ENCODE measurements at regions not wholly inside any gene's neighbourhood (a gene's known extent, or its start where the extent isn't known, plus 50 kb on each side); places are given as distances from the start of the nearest gene placed in this dataset.

DNA sequence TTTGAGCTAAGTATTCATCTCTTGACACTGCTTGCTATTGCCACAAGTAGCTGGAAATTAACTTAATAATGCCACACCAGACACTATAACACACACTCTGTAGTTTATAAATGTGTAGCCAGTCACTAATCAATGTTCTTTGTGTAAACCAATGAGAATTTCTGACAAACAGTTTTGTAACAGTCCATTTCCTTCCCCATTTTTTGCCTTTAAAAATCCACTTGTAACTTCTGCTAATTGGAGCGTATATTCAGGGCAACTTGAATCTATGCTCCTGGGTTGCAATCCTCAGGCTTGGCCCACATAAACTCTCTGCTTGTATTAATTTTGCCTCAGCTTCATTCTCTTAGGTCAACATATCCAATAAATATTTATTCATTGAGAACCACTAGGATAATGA, 125.0 kb upstream of the DHRS4 start:
- Histone ChIP-seq H4K20me1 (ENCODE audit: control insufficient read depth, insufficient read depth, insufficient read length) (no peaks in the 10 kb centered on the region), H4K8ac (replicated peaks; ENCODE audit: insufficient read length, low read depth, low read length) (no peak overlapping the region), H3K4me1 (ENCODE audit: insufficient read depth, low read length) (no peaks in the 10 kb centered on the region), H2AK5ac (ENCODE audit: insufficient read length, low read length) (no peak overlapping the region), H2BK5ac (ENCODE audit: insufficient read length, low read length) (no peak overlapping the region), H3K79me2 (ENCODE audit: insufficient read depth, low read length) (no peaks in the 10 kb centered on the region), H3K27me3 (ENCODE audit: insufficient read depth, low read length) (no peaks in the 10 kb centered on the region), H2BK20ac (ENCODE audit: low read depth, low read length, poor library complexity, severe bottlenecking) (no peak overlapping the region), H3K4ac (ENCODE audit: low read depth, low read length) (no peak overlapping the region), H4K91ac (ENCODE audit: insufficient read length, low read depth, low read length) (no peak overlapping the region), H3K18ac (ENCODE audit: insufficient read length, low read depth, low read length) (no peak overlapping the region), H3K9ac (ENCODE audit: extremely low read depth, insufficient read length, low read length) (no peak overlapping the region), H3K14ac (ENCODE audit: insufficient read depth, low read length) (no peak overlapping the region), H3T11ph (ENCODE audit: low read length) (no peak overlapping the region), H2BK120ac (ENCODE audit: low read depth, low read length, poor library complexity, severe bottlenecking) (no peak overlapping the region), H3K79me1 (ENCODE audit: insufficient read depth, low read depth, low read length, poor library complexity, severe bottlenecking) (no peaks in the 10 kb centered on the region), H3K27ac (ENCODE audit: insufficient read length, low read depth, low read length) (no peak overlapping the region), H2BK15ac (ENCODE audit: low read depth, low read length) (no peak overlapping the region), H2AFZ (ENCODE audit: low read length) (no peak overlapping the region), H3K56ac (ENCODE audit: insufficient read length, low read depth, low read length) (no peak overlapping the region), H3K23ac (ENCODE audit: insufficient read length, low read depth, low read length) (no peak overlapping the region), H3K23me2 (ENCODE audit: insufficient read length, low read depth, low read length, poor library complexity, severe bottlenecking) (no peaks in the 10 kb centered on the region), H3K9me3 (ENCODE audit: control insufficient read depth, low read depth, low read length) (peaks cover 36% of the 10 kb centered on the region), H3K4me2 (ENCODE audit: insufficient read depth, insufficient read length, low read length) (no peak overlapping the region), H2BK12ac (ENCODE audit: insufficient read length, low read depth, low read length) (no peak overlapping the region), H4K5ac (ENCODE audit: insufficient read length, low read depth, low read length) (no peak overlapping the region)
- no CpG with 5 or more reads among the region's 1 CpG for WGBS (ENCODE audit: extremely low coverage, insufficient read length, low lambda C conversion rate)
- peaks cover 0 to 23% (median 3%) of the 10 kb centered on the region in 3 experiments; a peak in 3 of 7 replicates for H3K36me3 Mint-ChIP-seq (ENCODE audit: insufficient read depth in 1 of 3, low read depth in 3 of 3)
- TF ChIP-seq, protein P1, sequence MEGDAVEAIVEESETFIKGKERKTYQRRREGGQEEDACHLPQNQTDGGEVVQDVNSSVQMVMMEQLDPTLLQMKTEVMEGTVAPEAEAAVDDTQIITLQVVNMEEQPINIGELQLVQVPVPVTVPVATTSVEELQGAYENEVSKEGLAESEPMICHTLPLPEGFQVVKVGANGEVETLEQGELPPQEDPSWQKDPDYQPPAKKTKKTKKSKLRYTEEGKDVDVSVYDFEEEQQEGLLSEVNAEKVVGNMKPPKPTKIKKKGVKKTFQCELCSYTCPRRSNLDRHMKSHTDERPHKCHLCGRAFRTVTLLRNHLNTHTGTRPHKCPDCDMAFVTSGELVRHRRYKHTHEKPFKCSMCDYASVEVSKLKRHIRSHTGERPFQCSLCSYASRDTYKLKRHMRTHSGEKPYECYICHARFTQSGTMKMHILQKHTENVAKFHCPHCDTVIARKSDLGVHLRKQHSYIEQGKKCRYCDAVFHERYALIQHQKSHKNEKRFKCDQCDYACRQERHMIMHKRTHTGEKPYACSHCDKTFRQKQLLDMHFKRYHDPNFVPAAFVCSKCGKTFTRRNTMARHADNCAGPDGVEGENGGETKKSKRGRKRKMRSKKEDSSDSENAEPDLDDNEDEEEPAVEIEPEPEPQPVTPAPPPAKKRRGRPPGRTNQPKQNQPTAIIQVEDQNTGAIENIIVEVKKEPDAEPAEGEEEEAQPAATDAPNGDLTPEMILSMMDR (conservative IDR thresholded peaks at IDR 0.05) = no peak
- H3K4me3 Mint-ChIP-seq = no peak overlapping the region
- H3K4me1 Mint-ChIP-seq = no peaks in the 10 kb centered on the region
- no peak overlapping the region for H3K27ac Mint-ChIP-seq
- H3K9me3 Mint-ChIP-seq = peaks cover 0 to 57% of the 10 kb centered on the region in 2 experiments; a peak in 2 of 5 replicates
- no peak for DNase-seq
- peaks cover 1% of the 10 kb centered on the region; the same call in 1 of the 2 replicates for H3K27me3 Mint-ChIP-seq (ENCODE audit: low read depth)
